ENCODE measurements at regions not wholly inside any gene's neighbourhood (a gene's known extent, or its start where the extent isn't known, plus 50 kb on each side); places are given as distances from the start of the nearest gene placed in this dataset.

DNA sequence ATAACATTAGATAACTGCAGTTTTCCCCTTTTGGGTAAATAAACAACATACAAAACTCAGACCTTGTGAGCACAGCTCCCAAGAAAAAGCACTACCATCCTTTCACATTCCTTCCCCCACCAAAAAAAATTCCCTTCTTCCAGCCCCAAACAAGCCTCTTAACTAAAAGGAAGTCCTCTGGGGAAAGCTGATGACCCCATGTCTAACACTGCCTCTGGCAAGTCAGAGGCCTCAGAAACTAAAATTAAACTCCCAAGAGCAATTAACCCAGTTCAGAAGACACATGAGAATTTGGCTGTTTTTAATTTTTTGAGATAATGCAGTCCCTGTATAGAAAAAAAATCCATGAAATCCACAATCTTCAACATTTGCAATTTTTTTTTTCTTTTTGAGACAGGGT lies 127.7 kb downstream of the SPTSSA start (continued):
- TF ChIP-seq, protein P1, sequence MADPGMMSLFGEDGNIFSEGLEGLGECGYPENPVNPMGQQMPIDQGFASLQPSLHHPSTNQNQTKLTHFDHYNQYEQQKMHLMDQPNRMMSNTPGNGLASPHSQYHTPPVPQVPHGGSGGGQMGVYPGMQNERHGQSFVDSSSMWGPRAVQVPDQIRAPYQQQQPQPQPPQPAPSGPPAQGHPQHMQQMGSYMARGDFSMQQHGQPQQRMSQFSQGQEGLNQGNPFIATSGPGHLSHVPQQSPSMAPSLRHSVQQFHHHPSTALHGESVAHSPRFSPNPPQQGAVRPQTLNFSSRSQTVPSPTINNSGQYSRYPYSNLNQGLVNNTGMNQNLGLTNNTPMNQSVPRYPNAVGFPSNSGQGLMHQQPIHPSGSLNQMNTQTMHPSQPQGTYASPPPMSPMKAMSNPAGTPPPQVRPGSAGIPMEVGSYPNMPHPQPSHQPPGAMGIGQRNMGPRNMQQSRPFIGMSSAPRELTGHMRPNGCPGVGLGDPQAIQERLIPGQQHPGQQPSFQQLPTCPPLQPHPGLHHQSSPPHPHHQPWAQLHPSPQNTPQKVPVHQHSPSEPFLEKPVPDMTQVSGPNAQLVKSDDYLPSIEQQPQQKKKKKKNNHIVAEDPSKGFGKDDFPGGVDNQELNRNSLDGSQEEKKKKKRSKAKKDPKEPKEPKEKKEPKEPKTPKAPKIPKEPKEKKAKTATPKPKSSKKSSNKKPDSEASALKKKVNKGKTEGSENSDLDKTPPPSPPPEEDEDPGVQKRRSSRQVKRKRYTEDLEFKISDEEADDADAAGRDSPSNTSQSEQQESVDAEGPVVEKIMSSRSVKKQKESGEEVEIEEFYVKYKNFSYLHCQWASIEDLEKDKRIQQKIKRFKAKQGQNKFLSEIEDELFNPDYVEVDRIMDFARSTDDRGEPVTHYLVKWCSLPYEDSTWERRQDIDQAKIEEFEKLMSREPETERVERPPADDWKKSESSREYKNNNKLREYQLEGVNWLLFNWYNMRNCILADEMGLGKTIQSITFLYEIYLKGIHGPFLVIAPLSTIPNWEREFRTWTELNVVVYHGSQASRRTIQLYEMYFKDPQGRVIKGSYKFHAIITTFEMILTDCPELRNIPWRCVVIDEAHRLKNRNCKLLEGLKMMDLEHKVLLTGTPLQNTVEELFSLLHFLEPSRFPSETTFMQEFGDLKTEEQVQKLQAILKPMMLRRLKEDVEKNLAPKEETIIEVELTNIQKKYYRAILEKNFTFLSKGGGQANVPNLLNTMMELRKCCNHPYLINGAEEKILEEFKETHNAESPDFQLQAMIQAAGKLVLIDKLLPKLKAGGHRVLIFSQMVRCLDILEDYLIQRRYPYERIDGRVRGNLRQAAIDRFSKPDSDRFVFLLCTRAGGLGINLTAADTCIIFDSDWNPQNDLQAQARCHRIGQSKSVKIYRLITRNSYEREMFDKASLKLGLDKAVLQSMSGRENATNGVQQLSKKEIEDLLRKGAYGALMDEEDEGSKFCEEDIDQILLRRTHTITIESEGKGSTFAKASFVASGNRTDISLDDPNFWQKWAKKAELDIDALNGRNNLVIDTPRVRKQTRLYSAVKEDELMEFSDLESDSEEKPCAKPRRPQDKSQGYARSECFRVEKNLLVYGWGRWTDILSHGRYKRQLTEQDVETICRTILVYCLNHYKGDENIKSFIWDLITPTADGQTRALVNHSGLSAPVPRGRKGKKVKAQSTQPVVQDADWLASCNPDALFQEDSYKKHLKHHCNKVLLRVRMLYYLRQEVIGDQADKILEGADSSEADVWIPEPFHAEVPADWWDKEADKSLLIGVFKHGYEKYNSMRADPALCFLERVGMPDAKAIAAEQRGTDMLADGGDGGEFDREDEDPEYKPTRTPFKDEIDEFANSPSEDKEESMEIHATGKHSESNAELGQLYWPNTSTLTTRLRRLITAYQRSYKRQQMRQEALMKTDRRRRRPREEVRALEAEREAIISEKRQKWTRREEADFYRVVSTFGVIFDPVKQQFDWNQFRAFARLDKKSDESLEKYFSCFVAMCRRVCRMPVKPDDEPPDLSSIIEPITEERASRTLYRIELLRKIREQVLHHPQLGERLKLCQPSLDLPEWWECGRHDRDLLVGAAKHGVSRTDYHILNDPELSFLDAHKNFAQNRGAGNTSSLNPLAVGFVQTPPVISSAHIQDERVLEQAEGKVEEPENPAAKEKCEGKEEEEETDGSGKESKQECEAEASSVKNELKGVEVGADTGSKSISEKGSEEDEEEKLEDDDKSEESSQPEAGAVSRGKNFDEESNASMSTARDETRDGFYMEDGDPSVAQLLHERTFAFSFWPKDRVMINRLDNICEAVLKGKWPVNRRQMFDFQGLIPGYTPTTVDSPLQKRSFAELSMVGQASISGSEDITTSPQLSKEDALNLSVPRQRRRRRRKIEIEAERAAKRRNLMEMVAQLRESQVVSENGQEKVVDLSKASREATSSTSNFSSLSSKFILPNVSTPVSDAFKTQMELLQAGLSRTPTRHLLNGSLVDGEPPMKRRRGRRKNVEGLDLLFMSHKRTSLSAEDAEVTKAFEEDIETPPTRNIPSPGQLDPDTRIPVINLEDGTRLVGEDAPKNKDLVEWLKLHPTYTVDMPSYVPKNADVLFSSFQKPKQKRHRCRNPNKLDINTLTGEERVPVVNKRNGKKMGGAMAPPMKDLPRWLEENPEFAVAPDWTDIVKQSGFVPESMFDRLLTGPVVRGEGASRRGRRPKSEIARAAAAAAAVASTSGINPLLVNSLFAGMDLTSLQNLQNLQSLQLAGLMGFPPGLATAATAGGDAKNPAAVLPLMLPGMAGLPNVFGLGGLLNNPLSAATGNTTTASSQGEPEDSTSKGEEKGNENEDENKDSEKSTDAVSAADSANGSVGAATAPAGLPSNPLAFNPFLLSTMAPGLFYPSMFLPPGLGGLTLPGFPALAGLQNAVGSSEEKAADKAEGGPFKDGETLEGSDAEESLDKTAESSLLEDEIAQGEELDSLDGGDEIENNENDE (IDR thresholded peaks at IDR 0.05; ENCODE audit: low read depth, low read length) = no peak
- TF ChIP-seq, protein P2, sequence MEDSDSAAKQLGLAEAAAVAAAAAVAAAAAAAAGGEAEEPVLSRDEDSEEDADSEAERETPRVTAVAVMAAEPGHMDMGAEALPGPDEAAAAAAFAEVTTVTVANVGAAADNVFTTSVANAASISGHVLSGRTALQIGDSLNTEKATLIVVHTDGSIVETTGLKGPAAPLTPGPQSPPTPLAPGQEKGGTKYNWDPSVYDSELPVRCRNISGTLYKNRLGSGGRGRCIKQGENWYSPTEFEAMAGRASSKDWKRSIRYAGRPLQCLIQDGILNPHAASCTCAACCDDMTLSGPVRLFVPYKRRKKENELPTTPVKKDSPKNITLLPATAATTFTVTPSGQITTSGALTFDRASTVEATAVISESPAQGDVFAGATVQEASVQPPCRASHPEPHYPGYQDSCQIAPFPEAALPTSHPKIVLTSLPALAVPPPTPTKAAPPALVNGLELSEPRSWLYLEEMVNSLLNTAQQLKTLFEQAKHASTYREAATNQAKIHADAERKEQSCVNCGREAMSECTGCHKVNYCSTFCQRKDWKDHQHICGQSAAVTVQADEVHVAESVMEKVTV (CRISPR knock-in tag; IDR thresholded peaks at IDR 0.05) = no peak
- no peak for TF ChIP-seq CHAMP1 (IDR thresholded peaks at IDR 0.05)
- no peak for TF ChIP-seq ZNF398 (CRISPR knock-in tag; IDR thresholded peaks at IDR 0.05)
- TF ChIP-seq LARP7 (IDR thresholded peaks at IDR 0.05) = no peak
- no peak for TF ChIP-seq NR0B1 (IDR thresholded peaks at IDR 0.05; ENCODE audit: partially characterized antibody)
- TF ChIP-seq USF2 (CRISPR knock-in tag; IDR thresholded peaks at IDR 0.05) = no peak

Measured in K562 (cell line).